Urothelium cell line (cell line): ENCODE measurements at regions not wholly inside any gene's neighbourhood (a gene's known extent, or its start where the extent isn't known, plus 50 kb on each side); places are given as distances from the start of the nearest gene placed in this dataset.

Experiments
- DNase-seq: peaks from one replicate; pipeline ENCODE4 v3.0.0; 2011; ENCODE audit warnings: low spot score, mixed read lengths
- FAIRE-seq: peaks from 2 replicates; lab custom pipeline; 2011; peaks lifted over from hg19 to GRCh38; lab: Jason Lieb, UNC

GRCh38 chr5:146254223-146254622, 50.8 kb downstream of the RBM27 start:
- FAIRE-seq = no peak
- no peak for DNase-seq

- FAIRE-seq (no peak), DNase-seq (no peak)
Observed at GRCh38 chr5:146273109-146273508, 65.5 kb upstream of the POU4F3 start.

GRCh38 chr5:146283344-146283761, 55.3 kb upstream of the POU4F3 start:
- peak; percentile 71 for DNase-seq

GRCh38 chr5:146284016-146284415, 54.6 kb upstream of the POU4F3 start:
- no peak for DNase-seq
- no peak for FAIRE-seq

More at GRCh38 chr5:146283344-146283761, 55.3 kb upstream of the POU4F3 start:
- peak; percentile 62 for FAIRE-seq
